LNCaP clone FGC (cell line): ENCODE measurements at regions not wholly inside any gene's neighbourhood (a gene's known extent, or its start where the extent isn't known, plus 50 kb on each side); places are given as distances from the start of the nearest gene placed in this dataset.

ENCODE experiments used
- DNase-seq: peaks from one replicate; pipeline ENCODE4 v3.0.0-alpha.2; 2011; ENCODE audit warnings: low read depth
- H3K4me3 ChIP-seq: 2 replicates; pipeline ENCODE4 v1.5.1; 2011; ENCODE audit warnings: mild to moderate bottlenecking, low read depth, low read length, control low read depth
- CTCF ChIP-seq: IDR thresholded peaks from 2 replicates; pipeline ENCODE4 v1.5.1; 2012; ENCODE audit warnings: mild to moderate bottlenecking; ENCODE audit not compliant: control insufficient read depth, insufficient read depth; ENCODE audit errors: extremely low read depth

GRCh38 chr16:85249418-85250146 lies 137.3 kb upstream of the CIBAR2 start:
- H3K4me3 ChIP-seq, result no peak overlapping the region
- DNase-seq, result no peak
- no peak for TF ChIP-seq CTCF

- no peak overlapping the region for H3K4me3 ChIP-seq
- no peak for TF ChIP-seq CTCF
- no peak for DNase-seq
These were observed 137.8 kb upstream of the CIBAR2 start for GRCh38 chr16:85250147-85250463.

GRCh38 chr16:85250609-85251223 lies 138.4 kb upstream of the CIBAR2 start:
- no peak for TF ChIP-seq CTCF
- DNase-seq, result no peak

GRCh38 chr16:85251225-85251760 lies 139.0 kb upstream of the CIBAR2 start:
- TF ChIP-seq CTCF, result no peak
- H3K4me3 ChIP-seq, result no peak overlapping the region
- no peak for DNase-seq

More at GRCh38 chr16:85250609-85251223, 138.4 kb upstream of the CIBAR2 start:
- no peak overlapping the region for H3K4me3 ChIP-seq

GRCh38 chr16:85252014-85252413 lies 139.7 kb upstream of the CIBAR2 start:
- no peak for TF ChIP-seq CTCF
- H3K4me3 ChIP-seq, result no peak overlapping the region
- no peak for DNase-seq

- DNase-seq, result no peak
- no peak overlapping the region for H3K4me3 ChIP-seq
- TF ChIP-seq CTCF, result no peak
These were observed 140.2 kb upstream of the CIBAR2 start for GRCh38 chr16:85252461-85252860.
